ENCODE measurements at regions not wholly inside any gene's neighbourhood (a gene's known extent, or its start where the extent isn't known, plus 50 kb on each side); places are given as distances from the start of the nearest gene placed in this dataset.

DNA sequence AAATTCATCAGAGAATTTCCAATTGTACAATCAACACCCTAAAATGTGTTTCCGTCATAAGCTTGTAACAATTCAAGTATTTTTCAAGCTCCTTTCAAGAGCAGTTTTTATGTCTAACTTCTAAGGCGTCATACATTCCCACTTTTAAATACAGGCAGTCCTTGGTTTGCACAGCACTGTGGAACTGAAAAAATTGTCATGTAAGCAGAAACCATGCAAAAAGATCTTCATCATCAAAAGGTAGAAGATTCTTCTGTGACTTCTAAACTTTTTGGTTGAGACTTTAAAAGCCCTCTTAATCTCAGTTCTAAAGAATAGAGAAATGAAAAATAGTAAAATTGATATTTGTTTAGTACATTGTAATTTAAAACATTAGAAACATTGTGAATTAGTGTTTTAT lies 315.6 kb downstream of the TPBG start:
- peaks cover 6% of the 10 kb centered on the region for H3K36me3 Mint-ChIP-seq (ENCODE audit: unreplicated experiment)
- H3K9me3 Mint-ChIP-seq (ENCODE audit: unreplicated experiment) = peaks cover 2% of the 10 kb centered on the region
- no peak overlapping the region for H3K27ac Mint-ChIP-seq (ENCODE audit: unreplicated experiment)
- H3K4me3 Mint-ChIP-seq (ENCODE audit: unreplicated experiment) = no peak overlapping the region
- H3K4me1 Mint-ChIP-seq (ENCODE audit: low read depth, unreplicated experiment) = no peaks in the 10 kb centered on the region
- TF ChIP-seq, protein P1, sequence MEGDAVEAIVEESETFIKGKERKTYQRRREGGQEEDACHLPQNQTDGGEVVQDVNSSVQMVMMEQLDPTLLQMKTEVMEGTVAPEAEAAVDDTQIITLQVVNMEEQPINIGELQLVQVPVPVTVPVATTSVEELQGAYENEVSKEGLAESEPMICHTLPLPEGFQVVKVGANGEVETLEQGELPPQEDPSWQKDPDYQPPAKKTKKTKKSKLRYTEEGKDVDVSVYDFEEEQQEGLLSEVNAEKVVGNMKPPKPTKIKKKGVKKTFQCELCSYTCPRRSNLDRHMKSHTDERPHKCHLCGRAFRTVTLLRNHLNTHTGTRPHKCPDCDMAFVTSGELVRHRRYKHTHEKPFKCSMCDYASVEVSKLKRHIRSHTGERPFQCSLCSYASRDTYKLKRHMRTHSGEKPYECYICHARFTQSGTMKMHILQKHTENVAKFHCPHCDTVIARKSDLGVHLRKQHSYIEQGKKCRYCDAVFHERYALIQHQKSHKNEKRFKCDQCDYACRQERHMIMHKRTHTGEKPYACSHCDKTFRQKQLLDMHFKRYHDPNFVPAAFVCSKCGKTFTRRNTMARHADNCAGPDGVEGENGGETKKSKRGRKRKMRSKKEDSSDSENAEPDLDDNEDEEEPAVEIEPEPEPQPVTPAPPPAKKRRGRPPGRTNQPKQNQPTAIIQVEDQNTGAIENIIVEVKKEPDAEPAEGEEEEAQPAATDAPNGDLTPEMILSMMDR (IDR thresholded peaks at IDR 0.05; ENCODE audit: partially characterized antibody, unreplicated experiment) = no peak
- no peaks in the 10 kb centered on the region for H3K27me3 Mint-ChIP-seq (ENCODE audit: unreplicated experiment)
- DNase-seq = no peak

DNA sequence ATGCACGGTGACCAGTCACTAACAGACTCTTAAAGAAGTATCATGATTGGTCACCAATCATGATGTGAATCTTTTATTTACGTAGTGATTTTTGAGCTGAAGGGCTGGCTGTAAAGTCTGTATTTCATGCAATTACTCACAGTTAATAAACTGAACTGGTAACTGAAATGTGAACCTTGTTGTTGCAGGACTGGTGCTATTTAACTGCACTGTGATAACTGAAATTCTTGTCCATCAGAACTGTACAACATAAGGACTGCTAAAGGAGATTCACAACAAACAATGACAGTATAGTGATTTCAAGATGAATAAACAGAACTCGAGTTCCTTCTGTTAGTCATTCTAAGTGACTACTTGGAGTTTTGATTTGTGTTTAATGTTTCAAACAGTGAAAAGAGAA lies 316.6 kb downstream of the TPBG start:
- no peak overlapping the region for H3K27ac Mint-ChIP-seq (ENCODE audit: unreplicated experiment)
- no peaks in the 10 kb centered on the region for H3K27me3 Mint-ChIP-seq (ENCODE audit: unreplicated experiment)
- peaks cover 6% of the 10 kb centered on the region for H3K36me3 Mint-ChIP-seq (ENCODE audit: unreplicated experiment)
- no peaks in the 10 kb centered on the region for H3K4me1 Mint-ChIP-seq (ENCODE audit: low read depth, unreplicated experiment)
- TF ChIP-seq, protein P1 (IDR thresholded peaks at IDR 0.05; ENCODE audit: partially characterized antibody, unreplicated experiment) = no peak
- peaks cover 2% of the 10 kb centered on the region for H3K9me3 Mint-ChIP-seq (ENCODE audit: unreplicated experiment)
- no peak overlapping the region for H3K4me3 Mint-ChIP-seq (ENCODE audit: unreplicated experiment)
- no peak for DNase-seq

DNA sequence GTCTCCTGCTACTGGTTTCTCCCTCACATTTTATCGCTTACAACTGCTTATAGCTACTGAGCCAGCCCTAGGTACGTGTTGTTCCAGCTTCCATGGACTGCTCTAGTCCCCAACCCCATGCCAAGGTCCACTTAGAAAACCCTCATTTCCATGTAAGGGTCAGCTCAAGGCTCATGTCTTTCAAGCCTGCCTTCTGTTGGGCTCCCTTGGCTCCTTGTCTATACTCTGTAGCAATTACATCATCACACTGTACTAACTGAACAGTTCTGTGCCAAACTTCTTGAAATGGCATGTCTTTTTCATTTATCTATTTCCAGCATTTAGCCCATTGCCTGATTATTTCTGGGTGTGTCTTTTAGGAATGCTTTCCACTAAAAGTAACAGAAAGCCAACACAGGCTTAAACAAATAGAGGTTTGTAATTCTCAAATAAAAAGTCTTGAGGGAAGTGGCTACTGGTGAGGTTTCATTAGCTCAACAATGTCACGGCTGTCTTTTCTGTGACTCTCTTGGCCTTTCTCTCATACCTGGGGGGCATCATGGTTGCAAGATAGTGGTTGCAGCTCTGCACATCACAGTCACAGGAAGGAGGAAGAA lies 317.6 kb downstream of the TPBG start:
- Mint-ChIP-seq H3K27ac (ENCODE audit: unreplicated experiment) (no peak overlapping the region), H3K27me3 (ENCODE audit: unreplicated experiment) (no peaks in the 10 kb centered on the region), H3K4me3 (ENCODE audit: unreplicated experiment) (no peak overlapping the region), H3K4me1 (ENCODE audit: low read depth, unreplicated experiment) (no peaks in the 10 kb centered on the region), H3K9me3 (ENCODE audit: unreplicated experiment) (peaks cover 2% of the 10 kb centered on the region), H3K36me3 (ENCODE audit: unreplicated experiment) (peaks cover 6% of the 10 kb centered on the region)
- TF ChIP-seq, protein P1 (IDR thresholded peaks at IDR 0.05; ENCODE audit: partially characterized antibody, unreplicated experiment) = no peak
- no peak for DNase-seq

DNA sequence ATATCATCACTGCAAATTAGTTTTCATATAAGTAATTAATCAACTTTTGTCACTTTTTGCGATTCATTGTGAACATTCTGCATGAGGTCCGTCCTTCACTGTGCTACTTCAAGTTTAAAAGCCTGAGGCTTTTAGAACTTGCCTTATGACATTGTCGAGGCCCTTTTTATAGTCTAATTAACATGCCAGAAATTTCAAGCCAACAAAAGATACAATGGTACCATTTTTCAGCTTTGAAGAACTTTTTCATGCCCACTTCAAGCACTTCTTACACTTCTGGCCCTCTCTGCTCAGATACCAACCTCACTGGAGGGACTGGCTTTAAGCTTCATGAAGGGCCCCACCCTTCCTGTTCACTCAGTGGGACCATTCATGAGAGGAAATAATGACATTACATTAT lies 323.1 kb downstream of the TPBG start:
- no peak overlapping the region for H3K4me3 Mint-ChIP-seq (ENCODE audit: unreplicated experiment)
- TF ChIP-seq, protein P1 (IDR thresholded peaks at IDR 0.05; ENCODE audit: partially characterized antibody, unreplicated experiment) = no peak
- no peaks in the 10 kb centered on the region for H3K27me3 Mint-ChIP-seq (ENCODE audit: unreplicated experiment)
- no peak overlapping the region for H3K27ac Mint-ChIP-seq (ENCODE audit: unreplicated experiment)
- no peaks in the 10 kb centered on the region for H3K4me1 Mint-ChIP-seq (ENCODE audit: low read depth, unreplicated experiment)
- DNase-seq = no peak
- H3K36me3 Mint-ChIP-seq (ENCODE audit: unreplicated experiment) = no peaks in the 10 kb centered on the region
- no peaks in the 10 kb centered on the region for H3K9me3 Mint-ChIP-seq (ENCODE audit: unreplicated experiment)

DNA sequence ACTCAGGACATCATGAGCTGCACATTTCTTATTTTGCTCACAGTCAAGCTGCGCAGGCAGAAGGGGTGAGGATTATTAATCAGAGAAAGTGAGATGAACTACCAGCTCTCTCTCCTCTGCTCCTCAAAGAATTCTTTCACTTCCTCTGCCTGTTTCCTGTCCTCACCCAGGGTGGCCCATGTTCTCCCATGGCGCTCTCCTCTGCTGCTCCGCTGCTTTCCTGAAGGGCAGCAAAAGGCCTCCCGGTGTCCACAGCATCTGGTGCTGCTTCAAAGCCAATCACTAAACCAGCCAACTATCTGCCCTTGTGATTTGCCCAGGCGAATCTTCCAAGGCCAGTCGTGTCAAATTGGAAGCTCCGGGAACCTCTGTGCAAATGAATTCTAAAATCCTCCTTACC lies 324.2 kb downstream of the TPBG start:
- Mint-ChIP-seq H3K36me3 (ENCODE audit: unreplicated experiment) (no peaks in the 10 kb centered on the region), H3K4me1 (ENCODE audit: low read depth, unreplicated experiment) (no peaks in the 10 kb centered on the region), H3K4me3 (ENCODE audit: unreplicated experiment) (no peak overlapping the region), H3K9me3 (ENCODE audit: unreplicated experiment) (no peaks in the 10 kb centered on the region), H3K27ac (ENCODE audit: unreplicated experiment) (no peak overlapping the region), H3K27me3 (ENCODE audit: unreplicated experiment) (no peaks in the 10 kb centered on the region)
- DNase-seq = no peak
- TF ChIP-seq, protein P1 (IDR thresholded peaks at IDR 0.05; ENCODE audit: partially characterized antibody, unreplicated experiment) = no peak
